AG09309 (cell line): ENCODE measurements at regions not wholly inside any gene's neighbourhood (a gene's known extent, or its start where the extent isn't known, plus 50 kb on each side); places are given as distances from the start of the nearest gene placed in this dataset.

ENCODE experiments used
- DNase-seq: peaks from one replicate; pipeline ENCODE4 v3.0.0-alpha.2; 2010; ENCODE audit warnings: low read depth
- H3K4me3 ChIP-seq: 2 replicates; pipeline ENCODE4 v1.5.1; 2011; ENCODE audit warnings: mild to moderate bottlenecking, low read depth, low read length, moderate library complexity; ENCODE audit not compliant: control insufficient read depth
- TF ChIP-seq, protein P1 (sequence below): IDR thresholded peaks from 2 replicates; pipeline ENCODE4 v1.5.1; 2011; ENCODE audit warnings: mild to moderate bottlenecking, low read depth, low read length, inconsistent platforms; ENCODE audit not compliant: insufficient read depth, control insufficient read depth; ENCODE audit errors: missing control alignments

DNA sequence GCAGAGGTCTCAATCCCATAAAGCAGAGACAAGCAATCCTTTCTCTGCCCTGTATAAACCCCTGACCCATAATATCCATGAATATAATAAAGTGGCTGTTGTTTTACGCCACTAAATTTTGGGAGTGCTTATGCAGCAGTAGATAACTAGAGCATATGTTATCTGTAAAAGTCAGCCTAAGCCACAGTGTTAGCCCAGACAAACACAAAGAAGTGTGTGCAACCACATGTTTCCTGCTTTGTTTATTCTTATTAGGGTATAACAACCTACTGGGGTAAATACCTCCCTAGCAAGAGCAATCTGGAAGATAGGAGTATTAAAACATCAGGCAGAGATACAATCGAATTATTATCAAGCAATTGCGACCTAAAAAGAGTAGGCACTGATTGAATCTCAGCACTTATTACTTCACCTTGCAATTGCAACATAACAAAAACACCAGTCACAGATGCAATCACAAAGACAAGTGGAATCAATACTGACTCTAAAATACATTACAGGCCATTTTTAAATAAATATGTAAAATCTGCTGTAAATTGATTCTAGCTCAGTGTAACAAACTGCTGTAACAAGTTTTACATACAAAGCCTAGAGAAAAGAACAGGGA is 94.6 kb upstream of the UBE2E2 start:
- DNase-seq, result no peak
- H3K4me3 ChIP-seq, result no peak overlapping the region
- TF ChIP-seq, protein P1, sequence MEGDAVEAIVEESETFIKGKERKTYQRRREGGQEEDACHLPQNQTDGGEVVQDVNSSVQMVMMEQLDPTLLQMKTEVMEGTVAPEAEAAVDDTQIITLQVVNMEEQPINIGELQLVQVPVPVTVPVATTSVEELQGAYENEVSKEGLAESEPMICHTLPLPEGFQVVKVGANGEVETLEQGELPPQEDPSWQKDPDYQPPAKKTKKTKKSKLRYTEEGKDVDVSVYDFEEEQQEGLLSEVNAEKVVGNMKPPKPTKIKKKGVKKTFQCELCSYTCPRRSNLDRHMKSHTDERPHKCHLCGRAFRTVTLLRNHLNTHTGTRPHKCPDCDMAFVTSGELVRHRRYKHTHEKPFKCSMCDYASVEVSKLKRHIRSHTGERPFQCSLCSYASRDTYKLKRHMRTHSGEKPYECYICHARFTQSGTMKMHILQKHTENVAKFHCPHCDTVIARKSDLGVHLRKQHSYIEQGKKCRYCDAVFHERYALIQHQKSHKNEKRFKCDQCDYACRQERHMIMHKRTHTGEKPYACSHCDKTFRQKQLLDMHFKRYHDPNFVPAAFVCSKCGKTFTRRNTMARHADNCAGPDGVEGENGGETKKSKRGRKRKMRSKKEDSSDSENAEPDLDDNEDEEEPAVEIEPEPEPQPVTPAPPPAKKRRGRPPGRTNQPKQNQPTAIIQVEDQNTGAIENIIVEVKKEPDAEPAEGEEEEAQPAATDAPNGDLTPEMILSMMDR, result no peak

DNA sequence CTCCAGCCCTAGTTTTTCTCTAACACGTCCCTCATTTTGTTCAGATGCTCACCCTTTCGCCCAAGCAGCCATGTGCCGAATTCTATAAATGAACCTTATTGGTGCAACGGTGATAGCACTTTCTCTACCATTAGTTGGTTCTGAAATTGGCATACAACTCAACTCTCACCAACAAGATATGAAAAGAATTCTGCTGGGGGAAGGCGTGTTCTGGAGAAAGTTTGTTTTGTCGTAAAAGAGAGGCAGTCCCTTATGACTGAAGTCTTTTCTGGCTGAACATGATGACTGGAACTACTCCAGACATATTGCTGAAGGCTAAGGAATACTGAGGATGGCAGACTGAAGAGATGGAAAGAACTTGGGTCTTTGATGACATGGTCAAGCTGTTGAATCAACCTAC is 91.8 kb upstream of the UBE2E2 start:
- H3K4me3 ChIP-seq, result no peak overlapping the region
- no peak for DNase-seq
- TF ChIP-seq, protein P1, result no peak

DNA sequence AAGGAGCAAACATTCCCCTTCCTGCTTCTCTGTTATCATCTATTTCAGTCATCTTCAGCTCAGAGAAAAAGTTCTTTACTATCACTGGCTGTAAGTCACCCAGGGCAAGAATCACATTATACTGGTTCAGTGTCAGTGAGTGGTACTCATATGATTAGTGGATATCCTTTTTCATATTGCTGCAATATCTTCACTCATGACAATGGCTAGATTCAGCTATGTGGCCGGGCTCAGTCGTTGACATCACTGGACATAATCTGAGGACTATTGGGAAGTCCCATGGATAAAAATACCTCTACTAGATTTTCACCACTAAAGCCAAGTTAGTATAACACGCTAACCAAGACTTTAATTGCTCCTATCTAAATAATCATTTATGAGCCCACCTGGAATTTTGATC is 91.3 kb upstream of the UBE2E2 start:
- TF ChIP-seq, protein P1, result no peak
- DNase-seq, result no peak
- H3K4me3 ChIP-seq, result no peak overlapping the region

DNA sequence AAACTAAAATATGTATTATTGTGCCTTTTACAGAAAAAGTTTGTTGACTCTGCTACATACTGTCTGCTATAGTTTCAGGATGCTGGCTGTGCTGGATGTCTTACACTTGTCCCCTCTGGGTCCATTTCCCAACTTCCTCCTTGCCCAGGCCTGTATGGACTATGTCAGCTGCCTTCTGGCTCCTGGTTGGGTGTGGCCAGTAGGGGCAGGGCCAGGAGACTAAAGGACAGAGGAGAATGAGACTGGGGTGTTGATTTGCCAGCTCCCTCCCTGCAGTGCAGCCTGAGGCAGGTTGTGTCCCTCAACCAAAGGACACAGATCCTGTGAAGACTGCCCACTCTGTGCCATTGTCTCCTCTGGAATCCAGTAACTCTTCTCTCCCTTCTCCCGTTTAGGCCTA is 90.6 kb upstream of the UBE2E2 start:
- no peak for DNase-seq
- TF ChIP-seq, protein P1, result no peak
- no peak overlapping the region for H3K4me3 ChIP-seq

DNA sequence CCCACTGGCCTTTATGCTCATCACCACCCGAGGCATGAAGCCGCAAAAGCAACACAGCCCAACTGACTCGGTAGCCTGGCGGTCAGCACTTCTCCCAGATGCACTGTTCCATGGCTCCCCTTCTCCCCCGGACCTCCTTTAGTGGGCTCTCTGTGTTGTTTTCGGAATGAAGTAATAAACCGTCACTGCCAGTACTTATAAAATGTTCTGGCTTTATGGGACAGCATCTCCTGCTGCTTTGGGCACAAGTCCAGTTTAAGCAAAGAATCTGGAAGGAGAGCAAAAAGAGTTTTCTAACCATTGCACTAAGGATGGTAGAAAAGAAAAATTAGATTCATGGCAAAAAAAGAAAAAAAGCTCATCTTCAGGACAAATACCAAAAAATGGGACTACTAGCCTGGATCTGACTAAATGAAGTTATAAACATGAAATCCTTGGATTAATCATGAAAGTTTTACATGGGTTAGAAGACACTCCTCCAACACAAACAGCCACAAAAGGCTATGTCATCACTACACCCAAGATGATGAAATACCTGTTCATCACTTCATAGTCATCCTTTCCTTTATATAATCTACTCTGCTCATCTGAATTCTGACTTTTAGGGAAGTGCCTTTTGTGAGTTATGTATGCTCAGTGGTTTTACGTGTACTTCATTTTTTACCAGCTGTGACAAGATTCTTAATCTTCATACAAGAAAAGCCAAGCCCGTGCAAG is 89.5 kb upstream of the UBE2E2 start:
- DNase-seq, result peak; percentile 39
- no peak overlapping the region for H3K4me3 ChIP-seq
- TF ChIP-seq, protein P1, result no peak

DNA sequence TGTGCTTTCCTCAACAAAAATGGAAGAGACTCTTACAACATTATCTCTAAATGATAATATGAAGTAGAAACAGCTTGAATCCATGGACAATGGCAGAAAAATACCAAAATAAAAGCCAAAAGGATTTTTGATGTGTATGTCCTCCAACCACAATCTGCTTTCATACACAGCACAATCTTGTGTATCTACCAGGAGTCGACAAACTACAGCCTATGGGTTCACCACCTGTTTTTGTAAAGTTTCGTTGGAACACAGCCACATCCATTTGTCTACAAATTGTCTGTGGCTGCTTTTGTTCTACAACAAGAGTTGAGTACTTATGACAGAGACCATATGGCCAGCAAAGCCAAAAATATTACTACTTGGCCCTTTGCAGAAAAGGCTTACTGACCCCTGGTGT is 88.7 kb upstream of the UBE2E2 start:
- TF ChIP-seq, protein P1, result no peak
- no peak for DNase-seq
- no peak overlapping the region for H3K4me3 ChIP-seq
